ENCODE measurements at regions not wholly inside any gene's neighbourhood (a gene's known extent, or its start where the extent isn't known, plus 50 kb on each side); places are given as distances from the start of the nearest gene placed in this dataset.

DNA sequence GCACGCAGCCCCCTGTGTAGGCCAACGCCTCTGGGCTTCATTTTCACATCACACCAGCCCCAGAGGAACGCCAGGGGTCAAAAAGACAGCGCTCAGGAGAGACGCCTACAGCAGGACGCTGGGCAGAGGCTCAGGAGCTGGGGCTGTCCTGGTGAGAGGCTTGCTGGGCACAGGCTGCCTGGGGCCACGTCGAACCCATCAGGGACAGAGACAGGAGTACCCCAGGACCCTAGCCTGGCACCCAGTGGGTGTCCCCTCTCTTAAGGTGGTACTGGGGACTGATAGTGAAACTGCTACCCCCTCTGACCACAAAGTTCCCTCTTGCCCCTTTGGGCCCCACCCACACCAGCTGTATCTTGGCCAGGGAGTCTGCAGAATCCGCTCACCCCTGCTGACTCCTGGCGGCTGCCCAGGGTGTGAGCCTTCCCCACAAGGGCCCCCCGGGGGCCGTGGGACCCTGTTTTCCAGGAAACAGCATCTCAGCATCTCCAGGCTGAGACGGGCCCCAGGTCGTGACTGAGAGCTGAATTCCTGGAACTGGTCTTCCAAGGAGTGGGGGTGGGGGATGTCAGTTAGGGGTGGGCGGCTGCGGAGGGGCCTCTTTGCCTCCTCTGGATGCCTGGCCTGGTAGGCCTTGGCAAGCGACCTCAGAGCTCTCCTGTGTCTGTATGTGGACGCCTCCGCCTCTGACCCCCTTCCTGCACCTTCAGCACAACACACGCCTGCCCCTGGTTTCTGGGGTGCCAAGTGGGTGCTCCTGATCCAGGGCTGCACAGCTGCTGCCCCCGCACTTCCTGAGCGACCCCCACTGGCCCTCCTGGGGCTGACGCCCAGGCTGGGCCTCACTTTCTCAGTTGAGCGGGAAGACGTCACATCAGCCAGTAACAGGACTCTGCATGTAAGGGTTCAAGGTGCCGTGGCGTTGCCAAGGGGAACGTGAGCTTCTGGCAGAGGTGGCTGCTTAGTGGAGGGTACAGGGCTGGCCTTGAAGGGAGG, 321.9 kb upstream of the RTL1 start:
- no peak overlapping the region for H2AFZ ChIP-seq (ENCODE audit: low read depth)
- peak overlapping the region in 1 of 2 experiments; percentile 97; a peak in 2 of 4 replicates for H3K27ac ChIP-seq (ENCODE audit: low read depth in 2 of 2, low read length in 1 of 2)
- TF ChIP-seq, protein P1, sequence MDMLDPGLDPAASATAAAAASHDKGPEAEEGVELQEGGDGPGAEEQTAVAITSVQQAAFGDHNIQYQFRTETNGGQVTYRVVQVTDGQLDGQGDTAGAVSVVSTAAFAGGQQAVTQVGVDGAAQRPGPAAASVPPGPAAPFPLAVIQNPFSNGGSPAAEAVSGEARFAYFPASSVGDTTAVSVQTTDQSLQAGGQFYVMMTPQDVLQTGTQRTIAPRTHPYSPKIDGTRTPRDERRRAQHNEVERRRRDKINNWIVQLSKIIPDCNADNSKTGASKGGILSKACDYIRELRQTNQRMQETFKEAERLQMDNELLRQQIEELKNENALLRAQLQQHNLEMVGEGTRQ (IDR thresholded peaks at IDR 0.05; ENCODE audit: borderline replicate concordance, low read depth, low read length): no peak
- no peak for TF ChIP-seq RXRA (IDR thresholded peaks at IDR 0.05; ENCODE audit: borderline replicate concordance, low read depth)
- TF ChIP-seq GATA2 (CRISPR knock-in tag; IDR thresholded peaks at IDR 0.05): no peak
- TF ChIP-seq TEAD4 (IDR thresholded peaks at IDR 0.05; ENCODE audit: borderline replicate concordance, insufficient read depth): no peak
- TF ChIP-seq RCOR1 (IDR thresholded peaks at IDR 0.05; ENCODE audit: low read length): no peak
- no peak for TF ChIP-seq FOXM1 (IDR thresholded peaks at IDR 0.05; ENCODE audit: low read depth)
- TF ChIP-seq EP300 (IDR thresholded peaks at IDR 0.05; ENCODE audit: borderline replicate concordance in 1 of 2, low read depth in 1 of 2, low read length in 1 of 2): no peak
- no peaks in the 10 kb centered on the region for H4K20me1 ChIP-seq (ENCODE audit: insufficient read depth)
- H3K4me3 ChIP-seq (ENCODE audit: low read depth in 2 of 2, low read length in 1 of 2): no peak overlapping the region
- ChIA-PET POLR2A (interaction anchor here (0.8 to 3.4 kb wide), 18 partner anchors 10 to 841 kb away, joined by 3 to 26 read pairs (median 4); partner anchors contain the start of gene RTL1), CTCF (interaction anchor here (0.6 to 4.1 kb wide), 17 partner anchors 9 to 542 kb away, joined by 3 to 11 read pairs (median 4); partner anchors contain the start of gene RTL1)
- H3K9me3 ChIP-seq: no peaks in the 10 kb centered on the region
- no peak overlapping the region for H3K4me2 ChIP-seq
- no peaks in the 10 kb centered on the region for H3K36me3 ChIP-seq (replicated peaks in 1 of 2; ENCODE audit: control insufficient read depth in 1 of 2, insufficient read depth in 2 of 2, low read length in 1 of 2)
- no peak for DNase-seq
- no peak overlapping the region for H3K9ac ChIP-seq
- H3K79me2 ChIP-seq (ENCODE audit: insufficient read depth): no peaks in the 10 kb centered on the region
- H3K27me3 ChIP-seq (ENCODE audit: insufficient read depth): no peaks in the 10 kb centered on the region
- peaks cover 0 to 71% of the 10 kb centered on the region in 2 experiments; a peak in 1 of 4 replicates for H3K4me1 ChIP-seq (ENCODE audit: control insufficient read depth in 1 of 2, insufficient read depth in 2 of 2, low read depth in 1 of 2, low read length in 1 of 2)
- H3F3A ChIP-seq (replicated peaks; ENCODE audit: insufficient read depth): no peaks in the 10 kb centered on the region
- H3K9me2 ChIP-seq: no peaks in the 10 kb centered on the region
- 76% methylated on average over 23 of the region's 28 CpGs for WGBS (ENCODE audit: low lambda C conversion rate)

DNA sequence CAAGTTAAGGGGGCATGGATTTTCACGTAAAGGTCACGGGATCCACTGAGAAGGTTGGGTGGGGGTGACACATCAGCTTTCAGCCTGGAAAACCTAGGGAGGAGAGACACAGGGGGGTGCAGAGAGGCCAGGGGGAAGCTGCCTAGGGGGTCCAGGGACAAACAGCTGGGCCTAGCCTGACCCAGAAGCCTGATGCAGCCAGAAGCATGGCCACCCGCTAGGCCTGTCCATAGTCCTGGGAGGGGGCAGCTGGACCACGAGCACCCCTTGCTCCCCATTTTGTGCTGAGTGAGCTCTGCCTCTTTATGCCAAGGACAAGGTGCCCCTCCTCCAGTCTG, 322.7 kb upstream of the RTL1 start:
- Histone ChIP-seq H2AFZ (ENCODE audit: low read depth) (no peak overlapping the region), H3K36me3 (replicated peaks in 1 of 2; ENCODE audit: control insufficient read depth in 1 of 2, insufficient read depth in 2 of 2, low read length in 1 of 2) (no peaks in the 10 kb centered on the region), H4K20me1 (ENCODE audit: insufficient read depth) (no peaks in the 10 kb centered on the region), H3K4me3 (ENCODE audit: low read depth in 2 of 2, low read length in 1 of 2) (no peak overlapping the region), H3K4me2 (no peak overlapping the region), H3K4me1 (ENCODE audit: control insufficient read depth in 1 of 2, insufficient read depth in 2 of 2, low read depth in 1 of 2, low read length in 1 of 2) (peaks cover 0 to 77% of the 10 kb centered on the region in 2 experiments; a peak in 1 of 4 replicates), H3K9me3 (no peaks in the 10 kb centered on the region), H3F3A (replicated peaks; ENCODE audit: insufficient read depth) (no peaks in the 10 kb centered on the region), H3K79me2 (ENCODE audit: insufficient read depth) (no peaks in the 10 kb centered on the region), H3K9ac (no peak overlapping the region), H3K9me2 (no peaks in the 10 kb centered on the region), H3K27me3 (ENCODE audit: insufficient read depth) (no peaks in the 10 kb centered on the region), H3K27ac (ENCODE audit: low read depth in 2 of 2, low read length in 1 of 2) (peak overlapping the region in 1 of 2 experiments; percentile 97; a peak in 1 of 4 replicates)
- POLR2A ChIA-PET: interaction anchor here (0.7 to 5.1 kb wide), 7 partner anchors 9 to 322 kb away, joined by 3 to 46 read pairs (median 8); partner anchors contain the start of gene RTL1
- WGBS (ENCODE audit: low lambda C conversion rate): 89% methylated on average over 2 of the region's 4 CpGs
- CTCF ChIA-PET: interaction anchor here (1.0 to 4.1 kb wide), 7 partner anchors 50 to 543 kb away, joined by 3 to 11 read pairs (median 3); partner anchors contain the start of gene RTL1
- DNase-seq: no peak
- no peak for TF ChIP-seq TCF12 (IDR thresholded peaks at IDR 0.05)
- TF ChIP-seq NFIC (IDR thresholded peaks at IDR 0.05; ENCODE audit: borderline replicate concordance): no peak
- no peak for TF ChIP-seq SMC3 (IDR thresholded peaks at IDR 0.05; ENCODE audit: low read depth, low read length)
- TF ChIP-seq, protein P2, sequence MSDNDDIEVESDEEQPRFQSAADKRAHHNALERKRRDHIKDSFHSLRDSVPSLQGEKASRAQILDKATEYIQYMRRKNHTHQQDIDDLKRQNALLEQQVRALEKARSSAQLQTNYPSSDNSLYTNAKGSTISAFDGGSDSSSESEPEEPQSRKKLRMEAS (IDR thresholded peaks at IDR 0.05; ENCODE audit: low read depth): no peak
- TF ChIP-seq, protein P3, sequence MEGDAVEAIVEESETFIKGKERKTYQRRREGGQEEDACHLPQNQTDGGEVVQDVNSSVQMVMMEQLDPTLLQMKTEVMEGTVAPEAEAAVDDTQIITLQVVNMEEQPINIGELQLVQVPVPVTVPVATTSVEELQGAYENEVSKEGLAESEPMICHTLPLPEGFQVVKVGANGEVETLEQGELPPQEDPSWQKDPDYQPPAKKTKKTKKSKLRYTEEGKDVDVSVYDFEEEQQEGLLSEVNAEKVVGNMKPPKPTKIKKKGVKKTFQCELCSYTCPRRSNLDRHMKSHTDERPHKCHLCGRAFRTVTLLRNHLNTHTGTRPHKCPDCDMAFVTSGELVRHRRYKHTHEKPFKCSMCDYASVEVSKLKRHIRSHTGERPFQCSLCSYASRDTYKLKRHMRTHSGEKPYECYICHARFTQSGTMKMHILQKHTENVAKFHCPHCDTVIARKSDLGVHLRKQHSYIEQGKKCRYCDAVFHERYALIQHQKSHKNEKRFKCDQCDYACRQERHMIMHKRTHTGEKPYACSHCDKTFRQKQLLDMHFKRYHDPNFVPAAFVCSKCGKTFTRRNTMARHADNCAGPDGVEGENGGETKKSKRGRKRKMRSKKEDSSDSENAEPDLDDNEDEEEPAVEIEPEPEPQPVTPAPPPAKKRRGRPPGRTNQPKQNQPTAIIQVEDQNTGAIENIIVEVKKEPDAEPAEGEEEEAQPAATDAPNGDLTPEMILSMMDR (IDR thresholded peaks at IDR 0.05): no peak
- no peak for TF ChIP-seq GATA2 (CRISPR knock-in tag; IDR thresholded peaks at IDR 0.05)
- TF ChIP-seq GABPA (IDR thresholded peaks at IDR 0.05; ENCODE audit: low read depth): no peak
- no peak for TF ChIP-seq RCOR1 (IDR thresholded peaks at IDR 0.05; ENCODE audit: low read length)
- TF ChIP-seq SIN3A (IDR thresholded peaks at IDR 0.05; ENCODE audit: borderline replicate concordance, low read depth, low read length): no peak
- TF ChIP-seq, protein P4, sequence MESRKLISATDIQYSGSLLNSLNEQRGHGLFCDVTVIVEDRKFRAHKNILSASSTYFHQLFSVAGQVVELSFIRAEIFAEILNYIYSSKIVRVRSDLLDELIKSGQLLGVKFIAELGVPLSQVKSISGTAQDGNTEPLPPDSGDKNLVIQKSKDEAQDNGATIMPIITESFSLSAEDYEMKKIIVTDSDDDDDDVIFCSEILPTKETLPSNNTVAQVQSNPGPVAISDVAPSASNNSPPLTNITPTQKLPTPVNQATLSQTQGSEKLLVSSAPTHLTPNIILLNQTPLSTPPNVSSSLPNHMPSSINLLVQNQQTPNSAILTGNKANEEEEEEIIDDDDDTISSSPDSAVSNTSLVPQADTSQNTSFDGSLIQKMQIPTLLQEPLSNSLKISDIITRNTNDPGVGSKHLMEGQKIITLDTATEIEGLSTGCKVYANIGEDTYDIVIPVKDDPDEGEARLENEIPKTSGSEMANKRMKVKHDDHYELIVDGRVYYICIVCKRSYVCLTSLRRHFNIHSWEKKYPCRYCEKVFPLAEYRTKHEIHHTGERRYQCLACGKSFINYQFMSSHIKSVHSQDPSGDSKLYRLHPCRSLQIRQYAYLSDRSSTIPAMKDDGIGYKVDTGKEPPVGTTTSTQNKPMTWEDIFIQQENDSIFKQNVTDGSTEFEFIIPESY (IDR thresholded peaks at IDR 0.05; ENCODE audit: borderline replicate concordance, low read depth): no peak
- TF ChIP-seq FOXM1 (IDR thresholded peaks at IDR 0.05; ENCODE audit: low read depth): no peak
- no peak for TF ChIP-seq MEF2A (IDR thresholded peaks at IDR 0.05; ENCODE audit: borderline replicate concordance, low read depth)
- no peak for TF ChIP-seq NRF1 (IDR thresholded peaks at IDR 0.05; ENCODE audit: low read depth, low read length)
- TF ChIP-seq, protein P5, sequence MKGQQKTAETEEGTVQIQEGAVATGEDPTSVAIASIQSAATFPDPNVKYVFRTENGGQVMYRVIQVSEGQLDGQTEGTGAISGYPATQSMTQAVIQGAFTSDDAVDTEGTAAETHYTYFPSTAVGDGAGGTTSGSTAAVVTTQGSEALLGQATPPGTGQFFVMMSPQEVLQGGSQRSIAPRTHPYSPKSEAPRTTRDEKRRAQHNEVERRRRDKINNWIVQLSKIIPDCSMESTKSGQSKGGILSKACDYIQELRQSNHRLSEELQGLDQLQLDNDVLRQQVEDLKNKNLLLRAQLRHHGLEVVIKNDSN (IDR thresholded peaks at IDR 0.05; ENCODE audit: borderline replicate concordance, low read depth): no peak

Measured in SK-N-SH (cell line).